ENCODE measurements at regions not wholly inside any gene's neighbourhood (a gene's known extent, or its start where the extent isn't known, plus 50 kb on each side); places are given as distances from the start of the nearest gene placed in this dataset.

GRCh38 chr5:35538198-35538931 lies 79.3 kb upstream of the SPEF2 start:
- Histone ChIP-seq H3K27me3 (ENCODE audit: control insufficient read depth in 1 of 2, insufficient read depth in 2 of 2, low read length in 2 of 2) (no peaks in the 10 kb centered on the region), H3K36me3 (replicated peaks in 1 of 2; ENCODE audit: control insufficient read depth in 1 of 2, insufficient read depth in 2 of 2, low read length in 2 of 2) (no peaks in the 10 kb centered on the region), H3K9me3 (ENCODE audit: low read length) (no peaks in the 10 kb centered on the region), H3K79me2 (ENCODE audit: insufficient read depth, low read length) (no peaks in the 10 kb centered on the region), H3K4me2 (ENCODE audit: low read depth, low read length) (peak overlapping the region; percentile 34; the same call in 1 of the 2 replicates), H3K4me3 (replicated peaks in 1 of 3; ENCODE audit: insufficient read depth in 1 of 3, low read depth in 2 of 3, low read length in 3 of 3) (no peak overlapping the region; a peak in 2 of 6 replicates), H4K20me1 (ENCODE audit: insufficient read depth, low read length) (no peaks in the 10 kb centered on the region), H3K9ac (ENCODE audit: insufficient read depth, low read depth, low read length) (no peak overlapping the region; the same call in 1 of the 2 replicates), H3K4me1 (ENCODE audit: insufficient read depth, low read length) (no peaks in the 10 kb centered on the region), H3K27ac (ENCODE audit: extremely low read length, insufficient read depth, low read length) (no peak overlapping the region), H2AFZ (ENCODE audit: low read length) (no peak overlapping the region)
- WGBS (ENCODE audit: low lambda C conversion rate): 19% methylated on average over 7 of the region's 7 CpGs
- ATAC-seq: no peak
- FAIRE-seq: no peak
- intact Hi-C loops (cut with micrococcal nuclease; ENCODE audit: unreplicated experiment) (no loop called here), in situ Hi-C loops (cut with HindIII; ENCODE audit: extremely low pct_ligation_motif_present, low pct_unique_long_range_greater_than_20kb) (no loop called here)
- no peak for DNase-seq (ENCODE audit: low spot score)
- CTCF ChIA-PET (ENCODE audit: low intra/inter-chr PET ratio, low total read pairs): no interaction called here
- POLR2A ChIA-PET: no interaction called here
- no TSS peak for BruUV-seq (replicated peaks)
- TF ChIP-seq ZSCAN21 (CRISPR knock-in tag; IDR thresholded peaks at IDR 0.05; ENCODE audit: borderline replicate concordance): no peak
- TF ChIP-seq ZFP37 (CRISPR knock-in tag; IDR thresholded peaks at IDR 0.05; ENCODE audit: borderline replicate concordance): no peak
- TF ChIP-seq ZNF761 (CRISPR knock-in tag; conservative IDR thresholded peaks at IDR 0.05): no peak
- TF ChIP-seq ZNF597 (CRISPR knock-in tag; IDR thresholded peaks at IDR 0.05): no peak
- no peak for TF ChIP-seq ZNF160 (CRISPR knock-in tag; IDR thresholded peaks at IDR 0.05)
- no peak for TF ChIP-seq IRF9 (CRISPR knock-in tag; IDR thresholded peaks at IDR 0.05; ENCODE audit: borderline replicate concordance)
- TF ChIP-seq ZNF337 (CRISPR knock-in tag; IDR thresholded peaks at IDR 0.05; ENCODE audit: borderline replicate concordance, low read depth): no peak
- TF ChIP-seq TEF (CRISPR knock-in tag; IDR thresholded peaks at IDR 0.05): no peak
- no peak for TF ChIP-seq SIN3A (IDR thresholded peaks at IDR 0.05; ENCODE audit: borderline replicate concordance, low read depth, low read length)
- no peak for TF ChIP-seq FOXO4 (CRISPR knock-in tag; conservative IDR thresholded peaks at IDR 0.05)
- TF ChIP-seq STAT6 (CRISPR knock-in tag; IDR thresholded peaks at IDR 0.05; ENCODE audit: borderline replicate concordance): no peak
- no peak for TF ChIP-seq ZNF281 (CRISPR knock-in tag; IDR thresholded peaks at IDR 0.05; ENCODE audit: borderline replicate concordance)
- TF ChIP-seq HMGA1 (CRISPR knock-in tag; conservative IDR thresholded peaks at IDR 0.05): no peak

Data from HepG2 (cell line).